ENCODE measurements at regions not wholly inside any gene's neighbourhood (a gene's known extent, or its start where the extent isn't known, plus 50 kb on each side); places are given as distances from the start of the nearest gene placed in this dataset.

- H3K79me2 ChIP-seq = no peaks in the 10 kb centered on the region
- H3K4me1 ChIP-seq = no peaks in the 10 kb centered on the region
- H2AFZ ChIP-seq = no peak overlapping the region
- no peak for TF ChIP-seq CTCF (IDR thresholded peaks at IDR 0.05)
- H3K36me3 ChIP-seq (ENCODE audit: control insufficient read depth, insufficient read depth, low read length) = no peaks in the 10 kb centered on the region
- H3K27ac ChIP-seq = no peak overlapping the region
- H3K4me3 ChIP-seq (ENCODE audit: low read depth, low read length) = no peak overlapping the region
- no peaks in the 10 kb centered on the region for H3K9me3 ChIP-seq (ENCODE audit: control insufficient read depth, low read length)
- no peak overlapping the region for H3K4me2 ChIP-seq (ENCODE audit: low read length)
- no peaks in the 10 kb centered on the region for H3K27me3 ChIP-seq (ENCODE audit: control insufficient read depth, insufficient read depth, low read length)
- H3K9ac ChIP-seq = no peak overlapping the region
These were observed 276.7 kb downstream of the PSAT1 start for GRCh38 chr9:78573669-78574068.

DNA sequence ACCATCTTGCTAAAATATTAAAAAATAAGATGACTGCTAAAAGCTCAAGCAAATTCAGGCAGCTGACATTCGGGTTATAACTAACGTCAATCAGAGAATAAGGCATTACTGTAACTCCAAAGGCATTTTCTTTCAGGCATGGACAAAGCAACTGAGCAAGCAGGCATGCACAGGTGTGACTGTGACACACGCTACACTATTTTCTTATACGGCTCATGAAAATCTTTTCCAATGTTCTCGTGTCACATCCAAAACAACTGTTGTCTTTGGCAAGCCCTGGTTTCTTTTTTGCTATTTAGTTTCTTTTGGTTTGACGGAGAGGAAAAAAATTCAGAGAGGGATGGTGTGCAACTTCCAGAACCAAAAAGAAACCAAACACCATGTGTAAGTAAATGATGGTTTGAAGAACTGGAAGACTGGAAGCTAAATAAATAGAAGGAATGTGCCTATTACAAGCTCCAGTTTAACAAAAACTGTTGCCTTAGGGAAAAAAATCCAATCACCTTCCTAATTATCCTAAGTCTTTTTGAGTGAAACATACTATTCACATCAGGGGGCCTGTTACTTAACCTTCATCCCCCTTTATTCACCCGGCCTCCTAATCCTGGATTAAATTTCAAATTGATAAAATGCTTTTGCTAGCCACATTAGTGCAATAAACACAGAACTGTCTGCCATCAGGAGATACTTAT is 277.6 kb downstream of the PSAT1 start:
- no peak overlapping the region for H2AFZ ChIP-seq
- no peak overlapping the region for H3K27ac ChIP-seq
- no peaks in the 10 kb centered on the region for H3K4me1 ChIP-seq
- H3K4me3 ChIP-seq (ENCODE audit: low read depth, low read length) = no peak overlapping the region
- no peak overlapping the region for H3K4me2 ChIP-seq (ENCODE audit: low read length)
- TF ChIP-seq CTCF (IDR thresholded peaks at IDR 0.05) = no peak
- no peaks in the 10 kb centered on the region for H3K9me3 ChIP-seq (ENCODE audit: control insufficient read depth, low read length)
- H3K79me2 ChIP-seq = no peaks in the 10 kb centered on the region
- no peaks in the 10 kb centered on the region for H3K36me3 ChIP-seq (ENCODE audit: control insufficient read depth, insufficient read depth, low read length)
- H3K9ac ChIP-seq = no peak overlapping the region
- H3K27me3 ChIP-seq (ENCODE audit: control insufficient read depth, insufficient read depth, low read length) = no peaks in the 10 kb centered on the region

DNA sequence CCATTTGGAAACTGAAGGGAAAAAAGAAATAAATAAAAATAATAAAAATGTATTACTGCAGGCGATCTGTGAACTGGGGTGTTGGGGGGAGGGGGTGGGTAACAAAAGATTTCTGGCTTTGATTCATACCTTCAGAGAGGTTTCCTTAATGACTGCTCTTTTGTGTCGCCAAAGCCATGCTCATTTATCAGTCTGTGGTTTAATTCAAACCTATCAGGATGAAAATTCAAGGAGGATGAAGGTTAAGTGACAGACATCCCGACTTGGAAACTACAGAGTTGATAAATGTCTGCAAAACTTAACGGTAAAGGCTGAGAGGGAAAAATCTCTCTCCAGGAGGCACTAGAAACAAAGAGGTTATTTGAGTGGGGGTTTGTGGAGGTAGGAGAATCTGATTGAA is 278.2 kb downstream of the PSAT1 start:
- Histone ChIP-seq H3K79me2 (no peaks in the 10 kb centered on the region), H3K9me3 (ENCODE audit: control insufficient read depth, low read length) (no peaks in the 10 kb centered on the region), H3K9ac (no peak overlapping the region), H3K4me3 (ENCODE audit: low read depth, low read length) (no peak overlapping the region), H3K36me3 (ENCODE audit: control insufficient read depth, insufficient read depth, low read length) (no peaks in the 10 kb centered on the region), H2AFZ (no peak overlapping the region), H3K27ac (no peak overlapping the region), H3K27me3 (ENCODE audit: control insufficient read depth, insufficient read depth, low read length) (no peaks in the 10 kb centered on the region), H3K4me2 (ENCODE audit: low read length) (no peak overlapping the region), H3K4me1 (no peaks in the 10 kb centered on the region)
- no peak for TF ChIP-seq CTCF (IDR thresholded peaks at IDR 0.05)

DNA sequence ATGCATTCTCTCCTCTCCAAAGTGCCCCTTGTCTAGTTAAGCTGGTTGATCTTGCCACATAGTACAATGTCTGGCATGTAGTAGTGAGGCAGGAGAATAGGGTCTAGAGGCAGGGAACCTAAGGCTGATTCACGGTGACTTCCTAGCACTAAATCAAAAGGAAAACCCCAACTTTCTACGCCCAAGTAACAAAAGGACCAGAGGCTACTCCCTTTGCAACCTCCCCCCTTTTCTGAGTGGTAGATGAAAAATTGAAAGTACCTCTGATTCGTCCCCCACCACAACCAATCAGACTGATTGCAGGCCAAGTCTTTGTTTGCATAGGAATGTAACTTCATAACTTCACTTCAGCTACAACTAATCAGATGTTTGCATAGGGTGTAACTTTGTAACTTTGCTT is 278.8 kb downstream of the PSAT1 start:
- H3K27ac ChIP-seq = no peak overlapping the region
- no peak overlapping the region for H2AFZ ChIP-seq
- H3K79me2 ChIP-seq = no peaks in the 10 kb centered on the region
- H3K9me3 ChIP-seq (ENCODE audit: control insufficient read depth, low read length) = no peaks in the 10 kb centered on the region
- no peak overlapping the region for H3K4me3 ChIP-seq (ENCODE audit: low read depth, low read length)
- no peak overlapping the region for H3K4me2 ChIP-seq (ENCODE audit: low read length)
- no peak overlapping the region for H3K9ac ChIP-seq
- no peaks in the 10 kb centered on the region for H3K27me3 ChIP-seq (ENCODE audit: control insufficient read depth, insufficient read depth, low read length)
- no peak for TF ChIP-seq CTCF (IDR thresholded peaks at IDR 0.05)
- no peaks in the 10 kb centered on the region for H3K4me1 ChIP-seq
- no peaks in the 10 kb centered on the region for H3K36me3 ChIP-seq (ENCODE audit: control insufficient read depth, insufficient read depth, low read length)
